ENCODE measurements at regions not wholly inside any gene's neighbourhood (a gene's known extent, or its start where the extent isn't known, plus 50 kb on each side); places are given as distances from the start of the nearest gene placed in this dataset.

DNA sequence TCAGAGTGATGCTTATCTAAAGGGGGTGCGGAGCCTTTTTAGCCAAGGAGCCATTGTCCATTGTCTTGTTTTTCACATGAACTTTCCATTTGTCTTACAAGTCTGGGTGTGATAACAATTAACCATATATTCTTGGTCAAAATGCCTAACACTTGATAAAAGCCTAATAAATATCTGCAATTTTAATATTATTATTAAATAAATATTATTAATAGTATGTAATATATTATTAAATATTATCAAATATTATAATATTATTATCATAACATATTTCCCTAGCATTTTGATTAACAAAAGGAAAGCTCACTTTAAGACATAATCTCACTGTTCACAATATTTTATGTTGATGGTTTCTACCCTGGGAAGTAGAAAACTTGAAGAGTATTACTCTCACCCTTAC is 1143.6 kb upstream of the GYPC start:
- no peak for DNase-seq (ENCODE audit: low read depth)

- DNase-seq (ENCODE audit: low read depth) = no peak
Measured at GRCh38 chr2:125516496-125517109, 1139.4 kb upstream of the GYPC start.

DNA sequence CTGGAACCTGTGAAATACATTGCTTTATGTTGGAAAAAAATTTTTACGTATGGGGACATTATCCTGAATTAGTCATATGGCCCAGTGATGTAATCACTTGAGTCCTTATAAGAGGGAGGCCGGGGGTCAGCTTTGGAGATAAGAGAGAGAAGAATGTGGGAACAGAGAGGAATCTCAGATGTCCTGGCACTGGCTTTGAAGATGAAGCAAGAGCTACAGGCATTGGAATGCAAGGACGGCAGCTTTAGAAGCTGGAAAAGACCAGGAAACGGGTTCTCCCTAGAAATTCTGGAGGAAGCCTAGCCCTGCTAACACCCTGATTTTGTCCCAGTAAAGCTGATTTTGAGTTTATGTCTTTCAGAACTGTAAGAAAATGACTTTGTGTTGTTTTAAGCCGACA is 1129.9 kb upstream of the GYPC start:
- no peak for DNase-seq (ENCODE audit: low read depth)

DNA sequence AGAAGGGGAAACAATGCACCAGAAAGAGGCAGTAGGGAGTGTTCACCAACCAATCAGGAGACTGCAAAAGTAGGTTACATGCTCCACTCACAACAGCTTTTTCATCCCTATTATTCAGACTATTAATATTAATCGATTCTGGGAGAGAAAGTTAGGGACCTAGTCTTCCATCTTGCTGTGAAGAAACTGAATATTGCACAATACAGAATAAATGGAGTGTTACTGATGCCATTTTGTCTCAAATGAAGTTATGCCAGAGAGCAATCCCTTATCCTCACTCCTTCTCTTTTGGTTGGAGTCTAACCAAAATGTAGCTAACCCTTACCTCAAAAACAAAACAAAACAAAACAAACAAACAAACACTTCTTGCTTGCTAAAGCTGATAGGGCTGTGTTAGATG is 1120.9 kb upstream of the GYPC start:
- no peak for DNase-seq (ENCODE audit: low read depth)

GRCh38 chr2:125543968-125544514 is 1111.9 kb upstream of the GYPC start:
- no peak for DNase-seq (ENCODE audit: low read depth)

DNA sequence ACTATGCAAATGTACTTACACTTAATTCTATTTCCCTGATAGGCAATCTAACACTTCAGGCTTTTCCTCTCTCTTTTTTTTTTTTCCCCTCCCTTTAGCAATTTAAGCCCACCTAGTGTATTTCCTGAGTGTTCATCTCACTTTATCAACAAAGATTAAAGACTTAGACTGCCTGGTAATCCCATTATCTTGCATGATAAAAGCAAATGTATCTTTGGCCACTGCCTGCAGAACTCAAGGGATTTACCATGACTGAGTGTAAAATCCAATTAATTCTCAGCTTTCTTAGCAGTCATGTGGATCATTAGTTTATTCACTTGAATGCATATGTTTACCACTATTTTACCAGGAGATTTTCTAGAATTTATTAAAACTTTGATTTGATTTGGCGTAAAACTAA is 1102.2 kb upstream of the GYPC start:
- DNase-seq (ENCODE audit: low read depth) = no peak

DNA sequence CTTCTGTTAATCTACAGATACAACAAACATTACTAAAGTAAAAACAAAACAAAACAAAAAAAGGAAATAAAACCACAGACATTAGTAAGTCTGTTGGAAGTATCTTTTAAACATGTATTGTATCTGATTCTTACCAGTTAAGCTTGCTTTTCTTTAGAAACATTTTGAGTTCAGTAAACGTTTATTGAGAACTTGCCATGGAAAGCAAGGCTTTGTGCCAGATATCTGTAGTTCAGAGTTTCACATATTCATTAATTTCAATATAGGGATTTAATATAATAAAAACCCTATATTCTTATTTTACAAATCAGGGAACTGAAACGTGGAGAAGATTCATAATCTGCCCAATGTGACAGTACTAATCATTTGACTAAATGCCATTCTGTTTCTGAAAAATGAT is 1101.0 kb upstream of the GYPC start:
- DNase-seq (ENCODE audit: low read depth) = no peak

- no peak for DNase-seq (ENCODE audit: low read depth)
Measured at GRCh38 chr2:125559186-125559585, 1096.8 kb upstream of the GYPC start.

DNA sequence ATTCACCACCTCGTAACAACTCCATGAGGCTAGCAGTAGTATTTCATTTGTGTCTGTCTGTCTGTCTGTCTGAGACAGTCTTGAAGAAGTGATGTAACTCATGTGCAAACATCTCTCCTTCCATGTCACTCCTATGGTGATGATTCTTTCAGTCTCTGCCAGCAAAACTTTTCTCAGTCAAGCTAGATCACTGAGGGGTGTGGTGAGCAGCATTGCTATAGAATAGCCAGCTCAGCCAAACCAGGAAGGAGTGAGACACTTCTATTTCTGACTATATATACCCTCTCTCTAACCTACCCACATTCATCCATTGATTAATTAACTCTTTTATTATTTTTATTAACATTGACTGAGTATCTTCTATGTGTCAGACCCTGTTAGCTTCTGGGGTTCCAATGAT is 1095.1 kb upstream of the GYPC start:
- no peak for DNase-seq (ENCODE audit: low read depth)

DNA sequence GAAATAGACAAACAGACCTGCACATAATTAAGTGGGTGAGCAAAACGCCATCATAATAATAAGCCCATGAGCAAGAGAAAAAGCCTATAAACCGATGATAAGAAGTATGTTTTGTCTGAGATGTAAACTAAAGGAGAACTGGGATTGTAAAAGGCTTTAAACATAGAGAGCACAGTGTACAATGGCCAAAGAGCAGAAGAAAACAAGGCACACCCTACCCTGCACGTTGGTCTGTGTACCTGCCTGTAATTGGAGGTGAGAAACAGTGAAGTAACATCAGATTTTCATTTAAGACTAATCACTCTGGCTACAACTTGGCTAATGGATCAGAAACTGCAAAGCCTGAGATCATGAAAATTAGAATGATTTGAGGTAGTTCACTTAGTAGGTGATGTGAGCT is 1094.7 kb upstream of the GYPC start:
- no peak for DNase-seq (ENCODE audit: low read depth)

DNA sequence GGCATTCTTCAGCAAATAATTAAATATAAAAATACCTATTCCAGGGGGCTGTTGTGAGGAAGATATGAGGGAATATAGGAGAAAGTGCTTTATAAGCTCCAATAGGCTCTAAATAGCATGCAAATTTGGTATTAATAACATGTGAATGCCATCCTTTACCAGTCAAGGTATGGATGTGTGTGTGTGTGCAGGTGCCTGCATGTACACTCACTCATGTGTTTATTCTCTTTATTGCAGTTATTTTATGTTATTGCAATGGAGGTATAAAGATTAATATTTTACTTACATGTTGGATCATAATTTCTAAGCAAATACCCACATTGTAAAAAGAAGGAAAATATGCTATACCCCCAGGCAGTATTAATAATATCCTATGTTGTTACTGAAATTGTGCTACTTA is 1093.0 kb upstream of the GYPC start:
- no peak for DNase-seq (ENCODE audit: low read depth)

DNA sequence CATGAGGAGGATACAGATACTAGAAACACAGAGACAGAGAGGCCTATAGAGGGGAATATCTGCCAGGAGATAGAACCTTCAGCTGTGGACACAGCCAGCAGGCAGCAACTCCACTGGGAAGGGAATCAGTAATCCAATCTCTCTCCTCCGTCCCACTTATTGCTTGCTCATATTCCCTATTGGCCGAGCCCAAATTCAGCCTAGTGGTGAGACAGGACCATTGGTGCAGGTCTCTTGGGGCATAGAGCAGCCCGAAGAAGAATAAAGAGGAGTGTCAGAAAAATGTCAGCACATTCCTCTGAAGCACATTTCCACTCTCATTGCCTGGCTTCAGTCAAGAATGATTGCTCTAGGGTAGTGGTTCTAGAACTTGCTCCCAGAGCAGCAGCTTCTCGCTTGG is 1091.5 kb upstream of the GYPC start:
- no peak for DNase-seq (ENCODE audit: low read depth)

GRCh38 chr2:125566422-125566821 is 1089.5 kb upstream of the GYPC start:
- no peak for DNase-seq (ENCODE audit: low read depth)

DNA sequence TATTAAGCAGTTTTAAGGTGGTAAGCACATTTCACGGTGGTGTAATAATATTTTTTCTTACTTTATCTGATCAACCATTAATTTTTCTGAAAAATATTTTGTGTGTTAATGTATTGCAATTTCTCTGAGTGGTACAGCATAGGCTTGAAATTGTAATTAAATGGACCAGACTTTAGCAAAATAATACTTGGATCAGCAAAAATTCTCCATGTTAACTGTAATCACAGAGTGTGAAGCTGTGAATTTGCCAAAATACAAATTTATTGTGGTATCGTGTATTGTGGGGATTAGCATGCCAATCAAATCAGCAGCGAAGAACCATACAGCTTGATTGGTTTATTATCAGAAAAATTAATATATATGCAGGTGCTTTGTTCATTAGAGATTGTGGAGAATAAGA is 1088.9 kb upstream of the GYPC start:
- DNase-seq (ENCODE audit: low read depth) = no peak

GRCh38 chr2:125572660-125573059 is 1083.3 kb upstream of the GYPC start:
- no peak for DNase-seq (ENCODE audit: low read depth)

DNA sequence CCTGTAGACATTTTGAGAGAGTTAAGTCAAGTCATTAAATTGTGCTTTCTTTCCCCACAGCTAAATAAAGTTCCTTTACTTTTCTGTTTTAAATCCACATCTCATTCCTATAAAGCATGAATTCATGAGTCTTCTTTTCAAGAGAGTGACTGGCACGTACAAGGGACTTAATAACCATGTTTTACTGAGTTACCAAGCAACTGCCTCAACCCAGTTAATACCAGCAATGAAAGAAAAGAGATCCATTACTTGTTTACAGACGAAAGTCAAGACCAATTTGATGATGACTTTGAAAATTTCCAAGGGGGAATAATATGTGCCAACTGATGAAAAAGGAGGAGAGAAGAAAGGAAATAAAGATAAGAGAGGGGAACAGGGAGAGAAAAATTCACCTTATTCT is 1082.5 kb upstream of the GYPC start:
- no peak for DNase-seq (ENCODE audit: low read depth)

GRCh38 chr2:125576558-125576957 is 1079.4 kb upstream of the GYPC start:
- DNase-seq (ENCODE audit: low read depth) = no peak

GRCh38 chr2:125581557-125581956 is 1074.4 kb upstream of the GYPC start:
- no peak for DNase-seq (ENCODE audit: low read depth)

DNA sequence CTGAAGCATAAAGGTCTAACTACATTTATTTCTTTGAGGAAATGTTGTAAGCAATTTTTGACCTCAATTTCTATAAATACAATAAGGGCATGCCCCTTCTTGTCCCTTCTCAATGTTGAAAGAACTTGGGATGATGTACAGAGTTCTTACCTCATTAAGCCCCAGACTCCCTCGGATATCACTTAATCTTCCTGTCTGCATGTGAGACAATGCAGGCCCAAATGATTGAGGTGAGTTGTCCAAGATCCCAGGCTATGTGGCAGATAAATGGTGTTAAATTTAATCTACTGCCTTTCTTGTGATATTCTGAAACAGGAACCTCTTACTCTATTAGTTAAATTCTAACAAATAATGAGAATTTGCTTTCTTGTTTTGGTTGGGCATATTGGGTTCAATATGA is 1073.4 kb upstream of the GYPC start:
- DNase-seq (ENCODE audit: low read depth) = no peak

- DNase-seq (ENCODE audit: low read depth) = no peak
Measured at GRCh38 chr2:125584732-125585131, 1071.2 kb upstream of the GYPC start.

DNA sequence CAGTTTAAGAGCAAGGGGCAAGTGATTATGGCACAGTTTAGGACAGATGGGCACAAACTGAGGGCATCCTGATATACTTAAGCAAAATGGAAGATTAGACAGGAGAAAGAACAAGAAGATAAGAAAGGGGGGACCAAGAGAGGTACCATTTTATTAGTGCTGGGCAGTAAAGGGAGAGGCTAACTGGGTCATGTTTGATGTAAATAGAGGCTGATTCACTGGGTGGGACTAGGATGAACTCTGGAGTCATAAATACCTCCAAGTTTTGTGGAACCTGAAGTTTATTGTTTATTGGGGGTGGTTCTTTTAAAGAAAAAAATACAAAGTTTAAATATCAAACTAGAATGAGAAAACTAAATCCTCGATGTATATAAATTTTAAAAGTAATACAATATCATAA is 1067.2 kb upstream of the GYPC start:
- no peak for DNase-seq (ENCODE audit: low read depth)

DNA sequence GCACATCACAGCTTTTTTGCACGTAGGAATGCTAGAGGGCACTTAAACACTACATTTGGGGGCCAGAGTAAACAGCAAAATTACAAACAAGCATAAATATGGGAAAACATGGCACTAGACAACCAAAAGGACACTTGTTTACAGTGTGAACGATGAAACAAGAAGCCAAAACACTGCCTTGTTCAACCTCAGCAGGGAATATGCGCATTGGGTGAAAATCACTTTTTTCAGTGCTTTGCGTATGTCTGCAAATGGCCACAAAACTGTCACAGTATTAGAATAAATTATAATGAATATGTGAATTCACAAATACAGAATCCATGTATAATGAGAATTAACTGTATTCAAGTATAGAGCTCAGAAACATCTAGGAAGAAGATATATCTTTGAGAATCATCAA is 1064.0 kb upstream of the GYPC start:
- DNase-seq (ENCODE audit: low read depth) = no peak

GRCh38 chr2:125593036-125593435 is 1062.9 kb upstream of the GYPC start:
- no peak for DNase-seq (ENCODE audit: low read depth)

GRCh38 chr2:125596612-125597011 is 1059.3 kb upstream of the GYPC start:
- no peak for DNase-seq (ENCODE audit: low read depth)

- DNase-seq (ENCODE audit: low read depth) = no peak
Measured at GRCh38 chr2:125615438-125615837, 1040.5 kb upstream of the GYPC start.
